ENCODE measurements at regions not wholly inside any gene's neighbourhood (a gene's known extent, or its start where the extent isn't known, plus 50 kb on each side); places are given as distances from the start of the nearest gene placed in this dataset.

- DNase-seq: no peak
Observed at GRCh38 chr15:93517176-93517575, 428.2 kb upstream of the RGMA start.

GRCh38 chr15:93515256-93516051 lies 426.4 kb upstream of the RGMA start:
- DNase-seq: no peak

DNA sequence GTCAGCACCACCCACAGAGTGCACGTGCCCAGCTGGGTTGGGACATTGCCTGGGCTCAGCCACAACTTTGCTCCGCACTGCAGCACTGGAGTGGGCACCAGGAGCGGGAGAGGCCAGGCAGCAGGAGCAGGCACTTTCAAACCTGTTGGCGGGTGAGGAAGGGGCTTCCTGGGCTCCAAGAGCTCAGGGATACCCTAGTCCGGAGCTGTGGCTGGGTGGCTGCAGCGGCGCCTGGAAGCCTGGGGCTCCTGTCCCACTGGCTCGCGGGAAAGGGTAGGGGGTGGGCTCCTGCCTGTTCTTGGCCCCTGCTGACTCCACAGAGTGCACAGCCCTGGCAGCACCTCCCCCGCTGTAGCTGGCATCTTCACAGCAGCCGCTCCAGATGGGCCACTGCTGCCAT lies 417.6 kb upstream of the RGMA start:
- no peak for DNase-seq

- DNase-seq: no peak
Observed at GRCh38 chr15:93505506-93505905, 416.5 kb upstream of the RGMA start.

DNA sequence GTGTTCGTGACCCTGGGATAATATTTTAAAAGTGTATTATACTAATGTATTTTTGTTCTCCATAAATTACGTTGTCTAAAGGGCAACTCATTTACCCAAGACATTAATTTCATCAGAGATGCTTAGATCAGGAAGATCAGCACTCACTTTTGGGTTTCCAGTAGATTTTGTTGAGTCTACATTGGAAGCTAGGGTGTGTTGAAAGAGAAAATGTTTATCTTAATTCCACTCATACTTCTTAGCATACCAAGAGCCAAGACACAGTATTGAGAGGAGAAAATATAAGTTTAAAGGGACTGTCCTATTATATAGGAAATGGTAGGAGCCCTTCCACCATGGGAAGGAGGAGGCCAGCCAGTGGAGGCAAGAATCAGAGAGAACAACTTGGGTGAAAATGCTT lies 412.9 kb upstream of the RGMA start:
- no peak for DNase-seq

- DNase-seq: no peak
Observed at GRCh38 chr15:93500155-93500554, 411.1 kb upstream of the RGMA start.

DNA sequence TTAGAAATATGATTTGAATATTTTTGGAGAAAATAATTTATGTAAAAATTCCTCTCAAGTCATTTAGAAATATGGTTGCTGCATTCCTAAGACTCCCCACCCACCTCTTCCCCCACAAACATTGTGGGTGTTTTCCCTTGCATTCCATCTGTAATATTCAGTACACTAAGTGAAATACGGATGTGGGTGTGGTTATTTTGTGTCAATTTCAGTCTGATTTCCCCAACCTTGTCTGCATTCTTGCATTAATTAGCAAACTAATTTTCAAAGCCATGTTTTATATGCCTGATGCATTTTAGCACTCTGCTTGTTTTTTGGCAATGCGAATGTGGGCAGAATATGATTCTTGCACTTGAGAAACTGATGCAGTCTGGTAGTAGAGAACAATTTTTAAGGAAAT lies 408.3 kb upstream of the RGMA start:
- no peak for DNase-seq

DNA sequence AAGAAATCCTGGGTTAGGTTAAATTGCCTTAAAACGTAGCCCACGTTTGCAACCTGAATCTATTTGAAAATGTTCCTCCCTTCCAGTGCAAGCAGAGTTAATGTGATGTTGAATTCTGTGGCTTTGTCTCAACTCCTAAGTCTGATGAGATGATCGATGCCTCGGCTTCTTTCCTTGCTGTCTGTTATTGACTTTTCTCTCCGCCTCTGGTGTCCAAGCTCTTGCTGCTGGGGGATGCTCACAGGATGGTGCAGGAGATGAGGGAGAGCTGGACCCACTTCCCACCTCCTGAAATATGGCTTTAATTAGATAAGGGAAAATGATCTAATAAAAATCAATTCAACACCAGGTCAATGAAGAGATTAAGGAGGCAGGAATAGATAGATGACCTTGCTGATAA lies 407.9 kb upstream of the RGMA start:
- DNase-seq: no peak

- DNase-seq: no peak
Observed at GRCh38 chr15:93495799-93496637, 407.0 kb upstream of the RGMA start.

DNA sequence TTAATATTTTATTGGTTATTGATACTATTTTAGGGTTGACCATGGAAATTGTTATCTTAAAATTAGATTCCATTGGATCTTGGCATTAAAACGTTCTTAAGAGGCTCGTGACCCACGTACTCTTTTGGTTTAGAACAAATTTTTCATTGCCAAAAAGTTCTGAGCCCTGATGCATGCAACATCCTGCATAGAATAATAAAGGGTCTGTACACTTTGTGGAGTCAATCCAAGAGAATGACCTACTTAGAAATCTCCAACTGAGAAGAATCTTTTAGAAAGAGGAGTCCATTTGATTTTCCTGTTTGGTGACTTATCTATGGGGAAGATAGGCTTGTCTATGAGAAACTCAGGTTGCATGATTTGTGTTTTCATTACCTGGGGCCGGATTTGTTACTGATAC lies 404.2 kb upstream of the RGMA start:
- no peak for DNase-seq

DNA sequence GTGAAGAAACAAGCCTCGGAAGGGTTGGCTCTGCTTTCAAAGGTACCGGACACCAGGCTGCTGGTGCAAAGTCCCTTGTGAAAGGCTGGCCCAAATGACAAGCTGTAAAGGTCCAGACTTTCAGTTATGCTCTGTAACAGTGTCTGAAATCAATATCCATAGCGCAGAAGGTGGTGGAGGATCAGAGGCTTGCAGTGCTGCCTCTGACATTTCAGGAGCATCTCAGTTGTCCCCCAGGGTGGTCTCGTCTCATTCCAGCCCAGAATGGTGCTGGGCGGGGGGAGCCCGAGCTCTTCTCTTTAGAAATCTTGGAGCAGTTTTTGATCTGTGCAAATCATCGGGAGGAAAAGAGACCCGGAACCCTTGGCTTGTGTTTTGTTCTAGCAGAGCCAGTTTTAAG lies 402.3 kb upstream of the RGMA start:
- no peak for DNase-seq

- DNase-seq: no peak
Observed at GRCh38 chr15:93488296-93488713, 399.3 kb upstream of the RGMA start.

GRCh38 chr15:93486407-93487117 lies 397.6 kb upstream of the RGMA start:
- DNase-seq: no peak

DNA sequence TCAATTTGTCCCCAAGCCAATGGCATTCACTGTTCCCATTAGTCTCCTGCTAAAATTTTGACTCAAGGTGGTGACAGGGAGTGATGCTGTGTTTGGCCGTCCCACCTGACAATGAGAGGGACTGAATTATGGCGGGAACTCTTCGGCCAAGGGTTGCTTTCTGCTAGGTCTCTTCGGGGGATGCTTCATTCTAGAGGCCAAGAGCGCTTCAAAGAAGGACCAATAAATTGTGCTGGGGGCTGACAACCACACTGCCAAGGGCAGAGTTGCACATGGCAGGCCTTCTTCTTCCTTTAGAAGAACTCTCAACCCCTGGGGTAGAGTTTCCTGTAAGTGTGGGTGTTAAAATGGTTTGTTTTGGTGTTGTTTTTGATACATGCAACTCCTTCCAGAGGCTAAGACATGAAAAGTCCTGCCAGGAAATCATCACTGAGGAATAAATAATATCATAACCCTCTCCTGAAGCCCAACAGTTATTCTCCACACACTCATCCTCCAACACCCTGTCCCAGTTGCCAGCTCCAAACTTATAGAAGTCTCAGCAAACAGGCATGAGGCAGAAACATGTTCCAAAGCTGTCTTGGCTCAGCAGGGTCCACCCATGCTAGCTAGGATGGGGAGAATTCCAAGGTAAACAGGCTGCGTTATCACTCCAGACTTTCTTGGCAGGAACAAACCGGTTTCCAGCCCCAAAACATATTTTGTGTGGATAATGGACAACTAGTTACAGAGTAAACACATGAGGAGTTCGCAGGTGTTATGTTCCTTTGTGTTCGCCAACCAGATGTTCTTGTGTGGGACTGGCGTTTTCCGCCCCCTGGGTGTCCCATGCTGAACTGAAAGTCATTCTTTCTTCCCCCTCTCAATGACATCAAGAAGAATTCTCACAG lies 396.7 kb upstream of the RGMA start:
- no peak for DNase-seq

- no peak for DNase-seq
Observed at GRCh38 chr15:93483923-93484322, 394.9 kb upstream of the RGMA start.

- DNase-seq: no peak
Observed at GRCh38 chr15:93482731-93483130, 393.7 kb upstream of the RGMA start.

DNA sequence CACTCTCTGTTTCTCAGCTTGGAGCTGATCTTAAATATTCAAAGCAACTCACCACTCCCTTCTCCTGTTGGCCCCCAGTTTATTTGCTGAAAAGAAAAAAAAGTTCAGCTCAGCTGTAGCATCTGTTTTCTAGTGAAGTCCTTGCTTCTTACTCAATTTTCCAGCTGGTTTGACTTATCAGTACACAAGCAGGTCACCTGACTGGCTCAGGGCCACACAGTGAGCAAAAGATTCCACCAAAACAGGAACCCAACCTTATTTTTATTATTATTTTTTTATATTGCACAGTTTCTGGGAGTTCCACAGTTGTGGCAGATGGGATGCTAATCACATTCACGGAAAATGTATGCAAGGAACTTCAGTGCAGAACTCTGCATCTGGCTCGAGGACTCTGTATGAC lies 390.7 kb upstream of the RGMA start:
- no peak for DNase-seq

DNA sequence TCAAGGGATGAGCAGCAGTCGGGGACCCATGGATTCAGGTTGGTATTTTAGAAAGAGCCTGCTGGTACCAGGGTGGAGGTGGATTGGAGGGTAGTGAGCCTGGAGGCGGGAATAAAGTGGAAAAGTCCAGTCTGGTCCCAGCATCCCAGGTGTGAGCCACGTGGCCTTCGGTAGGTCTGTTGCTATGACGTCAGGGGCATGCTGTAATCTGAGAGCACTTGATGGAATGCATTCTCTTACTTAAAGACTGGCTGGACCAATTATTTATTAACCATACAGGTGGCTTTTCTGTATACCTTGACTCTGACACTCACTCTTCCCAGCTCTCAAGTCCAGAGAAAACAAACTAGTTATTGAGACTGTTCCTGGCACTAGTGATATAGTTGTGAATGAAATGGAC lies 389.9 kb upstream of the RGMA start:
- DNase-seq: no peak

DNA sequence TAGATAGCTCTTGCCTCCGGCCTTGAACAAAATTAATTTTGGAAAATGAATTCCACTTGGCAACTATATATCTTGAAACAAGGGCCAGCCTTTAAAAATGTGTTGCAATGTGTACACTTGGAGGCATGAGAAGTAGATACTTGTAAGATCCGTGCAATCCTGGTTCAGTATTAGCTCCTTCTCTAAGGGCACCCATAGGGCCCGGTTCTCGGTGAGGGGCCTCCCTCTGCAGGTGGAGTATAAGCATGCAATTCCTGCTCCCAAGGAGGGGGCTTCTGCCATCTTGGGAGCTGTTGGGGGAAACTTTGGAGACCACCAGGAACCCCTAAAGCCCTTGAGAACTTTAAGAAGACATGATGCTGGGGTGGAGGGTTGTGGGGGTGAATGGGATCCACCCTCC lies 388.7 kb upstream of the RGMA start:
- DNase-seq: no peak

GRCh38 chr15:93477188-93477587 lies 388.2 kb upstream of the RGMA start:
- no peak for DNase-seq

- DNase-seq: no peak
Observed at GRCh38 chr15:93476491-93477177, 387.6 kb upstream of the RGMA start.

GRCh38 chr15:93474728-93475127 lies 385.7 kb upstream of the RGMA start:
- DNase-seq: no peak
